Transverse colon (tissue), 4 donors: ENCODE measurements at regions not wholly inside any gene's neighbourhood (a gene's known extent, or its start where the extent isn't known, plus 50 kb on each side); places are given as distances from the start of the nearest gene placed in this dataset.

Experiments
- DNase-seq: peaks from one replicate; pipeline ENCODE4 v3.0.0-alpha.2; 2019
- H3K27ac ChIP-seq, 4 donors: fragments of 200-600 bp; sonication (generic); 2 replicates each; pipeline ENCODE4 v1.5.1; 2016 to 2018; ENCODE audit warnings: inconsistent platforms in 4 of 4
- H3K27me3 ChIP-seq: fragments of 200-600 bp; sonication (generic); 2 replicates; pipeline ENCODE4 v1.5.1; 2017; ENCODE audit warnings: inconsistent platforms
- H3K36me3 ChIP-seq, 4 donors: fragments of 200-600 bp; sonication (generic); 2 replicates each; pipeline ENCODE4 v1.5.1; 2017 to 2019; ENCODE audit warnings: inconsistent platforms in 4 of 4
- H3K4me1 ChIP-seq, 4 donors: fragments of 200-600 bp; sonication (generic); 2 replicates each; pipeline ENCODE4 v1.5.1; 2017 to 2020; ENCODE audit warnings: inconsistent platforms in 4 of 4
- H3K4me3 ChIP-seq, 4 donors: fragments of 200-600 bp; sonication (generic); 1 replicate in 1 of 4; 2 replicates in 3 of 4; pipeline versions ENCODE4 v1.5.1 to v1.6.1; 2017 to 2019; ENCODE audit warnings: inconsistent platforms in 4 of 4
- H3K9me3 ChIP-seq, 2 donors: fragments of 200-600 bp; sonication (generic); 2 replicates each; pipeline ENCODE4 v1.5.1; 2017 to 2019; ENCODE audit warnings: inconsistent platforms in 2 of 2
- EP300 ChIP-seq: sonication (generic); formaldehyde crosslinking; IDR thresholded peaks from one replicate; pipeline ENCODE4 v1.6.1; 2017; ENCODE audit warnings: antibody characterized with exemption, low read depth
- POLR2A ChIP-seq: fragments of 450-650 bp; IDR thresholded peaks from one replicate; pipeline ENCODE4 v1.6.1; 2016; ENCODE audit warnings: antibody characterized with exemption, mild to moderate bottlenecking, moderate library complexity
- POLR2AphosphoS5 ChIP-seq, 3 donors: sonication (generic); formaldehyde crosslinking; IDR thresholded peaks; one replicate each; pipeline ENCODE4 v1.6.1; 2016; ENCODE audit warnings: antibody characterized with exemption in 3 of 3
- WGBS, 2 donors: methylation state at CpG; one replicate each; pipeline ENCODE4 v1.1.5; 2018; ENCODE audit warnings: low coverage in 1 of 2; 5-methylcytosine and 5-hydroxymethylcytosine counted together
- in situ Hi-C, 4 donors: fragments of 200-750 bp; cut with MboI; loops; one replicate each; pipeline versions ENCODE4 v1.15.0 to v1.15.1; 2017; ENCODE audit warnings: low sequenced_read_pairs in 3 of 4, low pct_ligation_motif_present in 1 of 4, low pct_unique_long_range_greater_than_20kb in 1 of 4
- intact Hi-C: fragments of 100-400 bp; cut with DNase I; formaldehyde crosslinking; loops from one replicate; pipeline ENCODE4 v1.15.1; 2023; ENCODE audit warnings: low total_unique reads
- TF ChIP-seq, protein P1 (sequence below), 5 experiments: fragments of 200-600 bp in 3 of 5; fragments of 450-650 bp in 2 of 5; sonication (generic) in 3 of 5; IDR thresholded peaks; 1 replicate in 2 of 5; 2 replicates in 3 of 5; pipeline ENCODE4 v1.5.1; 2016 to 2017; ENCODE audit warnings: antibody characterized with exemption in 5 of 5, inconsistent platforms in 3 of 5, mild to moderate bottlenecking in 2 of 5, moderate library complexity in 1 of 5

DNA sequence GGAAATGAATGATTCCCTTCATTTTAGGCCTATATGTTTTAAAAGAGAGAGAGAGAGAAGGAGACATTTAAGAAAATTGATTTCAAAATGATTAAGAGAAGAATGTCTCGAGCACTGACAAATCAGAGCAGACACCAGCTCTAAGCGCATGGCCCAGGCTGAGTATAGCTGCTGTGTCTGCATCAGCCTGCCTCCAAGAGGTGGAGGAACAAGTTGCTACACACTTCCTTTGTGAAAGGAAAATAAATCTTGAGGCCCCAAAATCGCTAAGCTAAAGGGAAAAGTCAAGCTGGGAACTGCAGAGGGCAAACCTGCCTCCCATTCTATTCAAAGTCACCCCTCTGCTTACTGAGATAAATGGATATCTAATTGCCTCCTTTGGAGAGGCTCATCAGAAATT is 728.7 kb upstream of the TMEM132C start:
- no peak overlapping the region for H3K4me3 ChIP-seq
- in situ Hi-C loops: no loop called here
- intact Hi-C loops: no loop called here
- no peaks in the 10 kb centered on the region for H3K4me1 ChIP-seq
- H3K27ac ChIP-seq: no peak overlapping the region
- H3K36me3 ChIP-seq: no peaks in the 10 kb centered on the region
- DNase-seq: no peak
- H3K9me3 ChIP-seq: no peaks in the 10 kb centered on the region
- H3K27me3 ChIP-seq: no peaks in the 10 kb centered on the region
- TF ChIP-seq POLR2A (no peak), POLR2AphosphoS5 (IDR thresholded peaks at IDR 0.05) (no peak), EP300 (no peak)
- TF ChIP-seq, protein P1, sequence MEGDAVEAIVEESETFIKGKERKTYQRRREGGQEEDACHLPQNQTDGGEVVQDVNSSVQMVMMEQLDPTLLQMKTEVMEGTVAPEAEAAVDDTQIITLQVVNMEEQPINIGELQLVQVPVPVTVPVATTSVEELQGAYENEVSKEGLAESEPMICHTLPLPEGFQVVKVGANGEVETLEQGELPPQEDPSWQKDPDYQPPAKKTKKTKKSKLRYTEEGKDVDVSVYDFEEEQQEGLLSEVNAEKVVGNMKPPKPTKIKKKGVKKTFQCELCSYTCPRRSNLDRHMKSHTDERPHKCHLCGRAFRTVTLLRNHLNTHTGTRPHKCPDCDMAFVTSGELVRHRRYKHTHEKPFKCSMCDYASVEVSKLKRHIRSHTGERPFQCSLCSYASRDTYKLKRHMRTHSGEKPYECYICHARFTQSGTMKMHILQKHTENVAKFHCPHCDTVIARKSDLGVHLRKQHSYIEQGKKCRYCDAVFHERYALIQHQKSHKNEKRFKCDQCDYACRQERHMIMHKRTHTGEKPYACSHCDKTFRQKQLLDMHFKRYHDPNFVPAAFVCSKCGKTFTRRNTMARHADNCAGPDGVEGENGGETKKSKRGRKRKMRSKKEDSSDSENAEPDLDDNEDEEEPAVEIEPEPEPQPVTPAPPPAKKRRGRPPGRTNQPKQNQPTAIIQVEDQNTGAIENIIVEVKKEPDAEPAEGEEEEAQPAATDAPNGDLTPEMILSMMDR (IDR thresholded peaks at IDR 0.05): no peak
- 55 to 70% methylated on average over 2 to 3 of the region's 3 CpGs for WGBS, 2 donors

DNA sequence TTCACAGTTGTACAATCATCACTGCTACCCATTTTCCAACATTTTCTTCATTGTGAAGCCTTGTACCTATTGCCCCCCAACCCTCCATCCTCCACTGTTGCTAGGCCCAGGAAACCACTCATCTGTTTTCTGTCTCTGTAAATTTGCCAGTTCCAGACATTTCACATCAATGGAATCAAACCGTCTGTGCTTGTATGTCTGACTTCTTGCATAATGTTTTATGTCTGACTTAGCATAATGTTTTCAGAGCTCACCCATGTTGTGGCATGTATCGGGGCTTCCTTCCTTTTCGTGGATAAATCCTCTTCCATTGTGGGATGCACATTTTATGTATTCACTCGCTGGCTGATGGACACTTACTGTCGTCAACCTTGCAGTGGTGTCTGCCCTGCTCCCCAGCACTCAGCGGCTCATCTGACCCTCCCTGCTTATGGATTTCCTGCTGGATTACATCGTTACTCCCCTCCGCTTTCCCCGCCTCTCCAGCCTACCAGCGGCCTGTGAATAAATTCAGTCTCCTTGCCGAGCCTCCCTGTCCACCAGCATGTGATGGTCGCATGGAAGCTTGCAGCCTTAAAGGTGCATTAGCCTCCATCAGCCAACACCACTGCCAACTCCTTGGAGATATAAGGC is 727.6 kb upstream of the TMEM132C start:
- H3K36me3 ChIP-seq: no peaks in the 10 kb centered on the region
- in situ Hi-C loops: no loop called here
- H3K27ac ChIP-seq: no peak overlapping the region
- no peak for DNase-seq
- H3K27me3 ChIP-seq: no peaks in the 10 kb centered on the region
- no peaks in the 10 kb centered on the region for H3K4me1 ChIP-seq
- 70% methylated on average over 12 of the region's 12 CpGs; no CpG with 5 or more reads in 1 of the 2 donors for WGBS, 2 donors
- TF ChIP-seq POLR2AphosphoS5 (IDR thresholded peaks at IDR 0.05) (no peak), EP300 (no peak), POLR2A (no peak)
- TF ChIP-seq, protein P1 (IDR thresholded peaks at IDR 0.05): no peak
- H3K9me3 ChIP-seq: no peaks in the 10 kb centered on the region
- no peak overlapping the region for H3K4me3 ChIP-seq
- intact Hi-C loops: no loop called here

DNA sequence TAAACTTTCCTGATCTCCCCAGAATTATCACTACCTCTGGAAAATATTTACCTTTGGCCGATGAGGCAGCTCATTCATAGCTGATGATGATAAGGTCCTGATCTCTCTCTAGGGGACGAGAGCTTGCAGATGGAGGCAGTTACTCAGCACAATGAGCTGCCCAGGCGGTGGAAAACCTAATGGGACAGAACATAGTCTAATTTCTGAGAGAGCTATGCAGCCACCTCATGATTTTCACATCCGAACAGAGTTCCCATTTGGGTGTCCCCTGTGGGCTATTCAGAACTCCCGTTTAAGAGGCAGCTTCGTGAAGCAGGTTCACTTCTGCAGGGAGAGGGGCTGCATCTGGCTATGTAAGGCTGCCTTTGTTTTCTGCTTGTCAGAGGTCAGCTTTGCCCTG is 724.6 kb upstream of the TMEM132C start:
- in situ Hi-C loops: no loop called here
- H3K4me1 ChIP-seq: no peaks in the 10 kb centered on the region
- TF ChIP-seq, protein P1 (IDR thresholded peaks at IDR 0.05): no peak
- no peak for TF ChIP-seq POLR2AphosphoS5 (IDR thresholded peaks at IDR 0.05)
- no peak for TF ChIP-seq EP300
- no peak for TF ChIP-seq POLR2A
- H3K36me3 ChIP-seq: no peaks in the 10 kb centered on the region
- no peaks in the 10 kb centered on the region for H3K9me3 ChIP-seq
- WGBS, 2 donors: 41 to 63% methylated on average over 3 to 6 of the region's 6 CpGs
- no peak overlapping the region for H3K4me3 ChIP-seq
- no peak for DNase-seq
- intact Hi-C loops: no loop called here
- no peak overlapping the region for H3K27ac ChIP-seq
- no peaks in the 10 kb centered on the region for H3K27me3 ChIP-seq

DNA sequence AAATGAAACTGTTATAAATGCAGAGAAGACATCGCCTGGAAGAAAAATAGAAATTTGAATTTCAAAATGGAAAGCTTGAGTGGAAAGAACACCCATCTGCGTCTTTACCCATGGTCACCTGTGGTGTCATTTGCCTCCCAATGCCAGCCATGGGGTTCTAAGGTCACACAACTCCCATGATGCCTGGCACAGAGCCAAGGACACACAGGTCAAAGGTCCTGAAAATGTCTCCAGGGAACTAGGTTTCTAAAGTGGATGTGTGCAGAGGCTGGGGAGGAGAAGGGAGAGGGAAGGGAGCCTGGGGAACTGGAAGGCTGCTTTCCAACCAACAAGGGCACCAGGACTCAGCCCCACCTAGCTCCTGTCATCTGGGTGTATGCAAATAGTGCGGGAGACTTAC is 724.0 kb upstream of the TMEM132C start:
- no peak overlapping the region for H3K4me3 ChIP-seq
- H3K4me1 ChIP-seq: no peaks in the 10 kb centered on the region
- no peaks in the 10 kb centered on the region for H3K27me3 ChIP-seq
- no peaks in the 10 kb centered on the region for H3K36me3 ChIP-seq
- intact Hi-C loops: no loop called here
- in situ Hi-C loops: no loop called here
- H3K27ac ChIP-seq: no peak overlapping the region
- TF ChIP-seq, protein P1 (IDR thresholded peaks at IDR 0.05): no peak
- no peak for TF ChIP-seq POLR2A
- no peak for TF ChIP-seq EP300
- TF ChIP-seq POLR2AphosphoS5 (IDR thresholded peaks at IDR 0.05): no peak
- WGBS, 2 donors: 76 to 84% methylated on average over 2 to 3 of the region's 3 CpGs
- DNase-seq: no peak
- H3K9me3 ChIP-seq: no peaks in the 10 kb centered on the region
